Thyroid gland (tissue), 4 donors: ENCODE measurements at regions not wholly inside any gene's neighbourhood (a gene's known extent, or its start where the extent isn't known, plus 50 kb on each side); places are given as distances from the start of the nearest gene placed in this dataset.
A peak's percentile ranks its signal among the peaks of the same experiment; 100 is the strongest.

ENCODE experiments used
- DNase-seq, 2 donors: peaks; one replicate each; pipeline ENCODE4 v3.0.0-alpha.2; 2019
- H3K27ac ChIP-seq, 3 donors: fragments of 200-600 bp; sonication (generic); 1 replicate in 2 of 3; 2 replicates in 1 of 3; pipeline ENCODE4 v1.5.1; 2016 to 2019; ENCODE audit warnings: mild to moderate bottlenecking in 1 of 3, moderate library complexity in 1 of 3
- H3K27me3 ChIP-seq: fragments of 200-600 bp; sonication (generic); one replicate; pipeline ENCODE4 v1.5.1; 2019
- H3K36me3 ChIP-seq, 2 donors: fragments of 200-600 bp; sonication (generic); one replicate each; pipeline ENCODE4 v1.5.1; 2016 to 2019
- H3K4me1 ChIP-seq, 2 donors: fragments of 200-600 bp; sonication (generic); one replicate each; pipeline ENCODE4 v1.5.1; 2017 to 2019
- H3K4me3 ChIP-seq, 3 donors: fragments of 200-600 bp; sonication (generic); replicated peaks in 1 of 3; 1 replicate in 2 of 3; 2 replicates in 1 of 3; pipeline ENCODE4 v1.5.1; 2016; ENCODE audit warnings: mild to moderate bottlenecking in 1 of 3
- H3K9me3 ChIP-seq: fragments of 200-600 bp; sonication (generic); one replicate; pipeline ENCODE4 v1.5.1; 2017
- POLR2A ChIP-seq, 2 donors: fragments of 450-650 bp; IDR thresholded peaks; one replicate each; pipeline ENCODE4 v1.6.1; 2017; ENCODE audit warnings: antibody characterized with exemption in 2 of 2, mild to moderate bottlenecking in 2 of 2, moderate library complexity in 1 of 2
- WGBS, 2 donors: methylation state at CpG; one replicate each; pipeline ENCODE4 v1.1.5; 2017; 5-methylcytosine and 5-hydroxymethylcytosine counted together
- intact Hi-C: fragments of 100-400 bp; cut with DNase I; formaldehyde crosslinking; loops from one replicate; pipeline ENCODE4 v1.15.1; 2023
- TF ChIP-seq, protein P1 (sequence below), 6 experiments: fragments of 200-600 bp in 3 of 6; fragments of 450-650 bp in 3 of 6; sonication (generic) in 3 of 6; IDR thresholded peaks; one replicate each; pipeline ENCODE4 v1.5.1; 2016 to 2019; ENCODE audit warnings: antibody characterized with exemption in 6 of 6, mild to moderate bottlenecking in 2 of 6, inconsistent platforms in 1 of 6, moderate library complexity in 1 of 6

DNA sequence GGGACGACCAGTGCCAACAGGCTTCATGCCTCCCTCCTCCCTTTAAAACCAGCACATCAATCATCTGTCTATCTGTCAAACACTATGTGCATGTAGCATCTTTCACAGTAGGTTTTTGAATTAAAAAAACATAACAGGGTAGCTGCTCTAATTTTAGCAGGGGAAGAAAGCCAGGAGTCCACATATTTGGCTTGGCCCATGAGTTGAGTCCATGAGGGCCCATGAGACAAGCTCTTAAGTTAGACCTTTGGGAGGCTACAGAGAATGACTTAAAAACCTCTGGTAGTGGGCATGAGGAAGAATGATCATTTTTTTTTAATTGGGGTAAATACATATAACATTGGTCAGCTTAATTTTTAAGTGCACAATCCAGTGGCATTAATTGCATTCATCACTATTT, 194.9 kb downstream of the UTRN start:
- TF ChIP-seq, protein P1, sequence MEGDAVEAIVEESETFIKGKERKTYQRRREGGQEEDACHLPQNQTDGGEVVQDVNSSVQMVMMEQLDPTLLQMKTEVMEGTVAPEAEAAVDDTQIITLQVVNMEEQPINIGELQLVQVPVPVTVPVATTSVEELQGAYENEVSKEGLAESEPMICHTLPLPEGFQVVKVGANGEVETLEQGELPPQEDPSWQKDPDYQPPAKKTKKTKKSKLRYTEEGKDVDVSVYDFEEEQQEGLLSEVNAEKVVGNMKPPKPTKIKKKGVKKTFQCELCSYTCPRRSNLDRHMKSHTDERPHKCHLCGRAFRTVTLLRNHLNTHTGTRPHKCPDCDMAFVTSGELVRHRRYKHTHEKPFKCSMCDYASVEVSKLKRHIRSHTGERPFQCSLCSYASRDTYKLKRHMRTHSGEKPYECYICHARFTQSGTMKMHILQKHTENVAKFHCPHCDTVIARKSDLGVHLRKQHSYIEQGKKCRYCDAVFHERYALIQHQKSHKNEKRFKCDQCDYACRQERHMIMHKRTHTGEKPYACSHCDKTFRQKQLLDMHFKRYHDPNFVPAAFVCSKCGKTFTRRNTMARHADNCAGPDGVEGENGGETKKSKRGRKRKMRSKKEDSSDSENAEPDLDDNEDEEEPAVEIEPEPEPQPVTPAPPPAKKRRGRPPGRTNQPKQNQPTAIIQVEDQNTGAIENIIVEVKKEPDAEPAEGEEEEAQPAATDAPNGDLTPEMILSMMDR (IDR thresholded peaks at IDR 0.05) = no peak
- TF ChIP-seq POLR2A (IDR thresholded peaks at IDR 0.05) = no peak
- no peak for DNase-seq
- 43 to 97% methylated on average over 1 of the region's 1 CpG for WGBS, 2 donors
- peaks cover 4 to 11% of the 10 kb centered on the region in 2 donors for H3K36me3 ChIP-seq
- no peaks in the 10 kb centered on the region for H3K9me3 ChIP-seq
- peak overlapping the region; percentile 20 to 54 (median 30) for H3K27ac ChIP-seq
- no peak overlapping the region for H3K4me3 ChIP-seq
- intact Hi-C loops = loop anchor here (5.0 to 10.0 kb wide), 3 partner anchors 195 to 375 kb away; partner anchors contain the start of gene UTRN
- H3K27me3 ChIP-seq = no peaks in the 10 kb centered on the region
- peaks cover 37 to 47% of the 10 kb centered on the region in 2 donors for H3K4me1 ChIP-seq

GRCh38 chr6:144480473-144480872, 195.3 kb downstream of the UTRN start:
- WGBS, 2 donors = 75 to 83% methylated on average over 5 of the region's 5 CpGs
- Histone ChIP-seq H3K9me3 (no peaks in the 10 kb centered on the region), H3K36me3 (peaks cover 6 to 14% of the 10 kb centered on the region in 2 donors), H3K27ac (peak overlapping the region; percentile 20 to 54 (median 30)), H3K4me1 (peaks cover 37 to 47% of the 10 kb centered on the region in 2 donors), H3K4me3 (no peak overlapping the region), H3K27me3 (no peaks in the 10 kb centered on the region)
- intact Hi-C loops = loop anchor here (10.0 kb wide), 1 partner anchor 376 kb away; no protein-coding TSS in a partner anchor
- DNase-seq = no peak
- TF ChIP-seq, protein P1 (IDR thresholded peaks at IDR 0.05) = no peak
- no peak for TF ChIP-seq POLR2A (IDR thresholded peaks at IDR 0.05)

DNA sequence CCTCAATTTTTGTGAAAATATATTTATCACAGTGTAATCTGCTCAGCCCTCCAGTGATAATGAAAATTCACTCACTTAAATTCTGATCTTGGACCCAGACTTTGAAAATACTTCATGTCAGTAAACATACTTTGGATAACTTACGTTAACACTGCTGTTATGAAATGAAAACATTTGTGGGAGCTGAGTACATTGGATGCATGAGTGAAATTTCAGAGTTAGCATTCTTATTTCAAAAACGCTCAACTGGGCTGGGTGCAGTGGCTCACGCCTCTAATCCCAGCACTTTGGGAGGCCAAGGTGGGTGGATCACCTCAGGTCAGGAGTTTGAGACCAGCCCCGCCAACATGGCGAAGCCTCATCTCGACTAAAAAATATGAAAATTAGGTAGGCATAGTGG, 196.4 kb downstream of the UTRN start:
- Histone ChIP-seq H3K4me3 (no peak overlapping the region), H3K4me1 (peaks cover 37 to 47% of the 10 kb centered on the region in 2 donors), H3K27me3 (no peaks in the 10 kb centered on the region), H3K9me3 (no peaks in the 10 kb centered on the region), H3K27ac (peak overlapping the region; percentile 26 to 54 (median 32)), H3K36me3 (peaks cover 13 to 17% of the 10 kb centered on the region in 2 donors)
- 74 to 80% methylated on average over 6 of the region's 6 CpGs for WGBS, 2 donors
- DNase-seq = no peak
- TF ChIP-seq, protein P1 (IDR thresholded peaks at IDR 0.05) = no peak
- no peak for TF ChIP-seq POLR2A (IDR thresholded peaks at IDR 0.05)
- intact Hi-C loops = loop anchor here (10.0 kb wide), 1 partner anchor 377 kb away; no protein-coding TSS in a partner anchor

DNA sequence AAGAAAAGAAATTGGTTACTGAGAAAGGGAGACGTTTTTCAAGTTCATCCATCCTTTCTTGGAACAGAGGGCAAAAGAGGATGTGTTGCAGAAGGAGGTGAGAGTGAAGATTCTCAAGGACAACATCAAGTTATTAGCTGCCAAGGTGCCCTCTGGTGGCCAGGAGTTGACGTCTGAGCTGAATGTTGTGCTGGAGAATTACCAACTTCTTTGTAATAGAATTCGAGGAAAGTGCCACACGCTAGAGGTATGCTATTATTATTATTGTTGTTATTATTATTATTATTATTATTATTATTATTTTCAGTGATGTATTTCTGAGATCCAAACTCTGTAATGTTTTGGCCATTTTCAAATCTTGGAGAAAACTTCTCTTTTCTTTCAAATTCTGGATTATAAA, 197.0 kb downstream of the UTRN start:
- WGBS, 2 donors = 7 to 8% methylated on average over 4 of the region's 4 CpGs
- Histone ChIP-seq H3K27ac (peak overlapping the region; percentile 26 to 54 (median 32)), H3K4me1 (peaks cover 37 to 47% of the 10 kb centered on the region in 2 donors), H3K27me3 (no peaks in the 10 kb centered on the region), H3K9me3 (no peaks in the 10 kb centered on the region), H3K4me3 (no peak overlapping the region), H3K36me3 (peaks cover 17 to 19% of the 10 kb centered on the region in 2 donors)
- no peak for TF ChIP-seq POLR2A (IDR thresholded peaks at IDR 0.05)
- TF ChIP-seq, protein P1 (IDR thresholded peaks at IDR 0.05) = peak; percentile 12 to 70 (median 62)
- intact Hi-C loops = loop anchor here (10.0 kb wide), 1 partner anchor 377 kb away; no protein-coding TSS in a partner anchor
- DNase-seq = peak; percentile 84 to 86

GRCh38 chr6:144485531-144485930, 200.4 kb downstream of the UTRN start:
- no peak overlapping the region for H3K27ac ChIP-seq
- no peak for DNase-seq
- H3K36me3 ChIP-seq = peaks cover 40 to 46% of the 10 kb centered on the region in 2 donors
- intact Hi-C loops = loop anchor here (10.0 kb wide), 1 partner anchor 381 kb away; no protein-coding TSS in a partner anchor
- WGBS, 2 donors = 90 to 91% methylated on average over 4 of the region's 4 CpGs
- H3K27me3 ChIP-seq = no peaks in the 10 kb centered on the region
- no peaks in the 10 kb centered on the region for H3K9me3 ChIP-seq
- no peak overlapping the region for H3K4me3 ChIP-seq
- H3K4me1 ChIP-seq = peaks cover 22 to 28% of the 10 kb centered on the region in 2 donors
- TF ChIP-seq, protein P1 (IDR thresholded peaks at IDR 0.05) = no peak
- no peak for TF ChIP-seq POLR2A (IDR thresholded peaks at IDR 0.05)
